ENCODE measurements at regions not wholly inside any gene's neighbourhood (a gene's known extent, or its start where the extent isn't known, plus 50 kb on each side); places are given as distances from the start of the nearest gene placed in this dataset.

- TF ChIP-seq, protein P1, sequence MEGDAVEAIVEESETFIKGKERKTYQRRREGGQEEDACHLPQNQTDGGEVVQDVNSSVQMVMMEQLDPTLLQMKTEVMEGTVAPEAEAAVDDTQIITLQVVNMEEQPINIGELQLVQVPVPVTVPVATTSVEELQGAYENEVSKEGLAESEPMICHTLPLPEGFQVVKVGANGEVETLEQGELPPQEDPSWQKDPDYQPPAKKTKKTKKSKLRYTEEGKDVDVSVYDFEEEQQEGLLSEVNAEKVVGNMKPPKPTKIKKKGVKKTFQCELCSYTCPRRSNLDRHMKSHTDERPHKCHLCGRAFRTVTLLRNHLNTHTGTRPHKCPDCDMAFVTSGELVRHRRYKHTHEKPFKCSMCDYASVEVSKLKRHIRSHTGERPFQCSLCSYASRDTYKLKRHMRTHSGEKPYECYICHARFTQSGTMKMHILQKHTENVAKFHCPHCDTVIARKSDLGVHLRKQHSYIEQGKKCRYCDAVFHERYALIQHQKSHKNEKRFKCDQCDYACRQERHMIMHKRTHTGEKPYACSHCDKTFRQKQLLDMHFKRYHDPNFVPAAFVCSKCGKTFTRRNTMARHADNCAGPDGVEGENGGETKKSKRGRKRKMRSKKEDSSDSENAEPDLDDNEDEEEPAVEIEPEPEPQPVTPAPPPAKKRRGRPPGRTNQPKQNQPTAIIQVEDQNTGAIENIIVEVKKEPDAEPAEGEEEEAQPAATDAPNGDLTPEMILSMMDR (IDR thresholded peaks at IDR 0.05): no peak
- TF ChIP-seq POLR2A (IDR thresholded peaks at IDR 0.05): no peak
- TF ChIP-seq EP300 (IDR thresholded peaks at IDR 0.05): no peak
Measured at GRCh38 chr4:4792466-4792865, 67.0 kb upstream of the MSX1 start.

Data from ovary (tissue), 3 donors.